ENCODE measurements at regions not wholly inside any gene's neighbourhood (a gene's known extent, or its start where the extent isn't known, plus 50 kb on each side); places are given as distances from the start of the nearest gene placed in this dataset.

DNA sequence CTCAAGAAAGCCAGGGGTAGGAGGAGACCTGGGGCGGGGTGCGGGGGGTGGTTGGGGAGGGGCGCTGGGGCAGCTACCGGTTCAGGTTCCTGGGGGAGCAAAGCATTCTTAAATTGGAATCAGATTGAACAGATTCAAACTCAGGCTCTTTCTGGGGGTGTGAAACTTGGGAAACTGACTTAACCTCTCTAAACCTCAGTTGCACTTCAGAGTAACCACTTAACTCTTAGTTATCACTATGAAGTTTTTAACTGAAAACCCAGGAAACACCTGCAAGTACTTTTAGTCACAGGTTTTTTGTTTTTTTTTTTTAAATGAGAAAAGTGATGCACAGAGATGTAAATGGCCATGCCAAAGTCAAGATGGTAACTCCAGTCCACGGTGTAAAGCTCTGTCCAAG, 72.0 kb downstream of the RCN1 start:
- TF ChIP-seq POLR2A (IDR thresholded peaks at IDR 0.05; ENCODE audit: low read length) (no peak), GATA1 (IDR thresholded peaks at IDR 0.05; ENCODE audit: low read depth, low read length) (no peak)

Measured in erythroblast (primary cell).